ENCODE measurements at regions not wholly inside any gene's neighbourhood (a gene's known extent, or its start where the extent isn't known, plus 50 kb on each side); places are given as distances from the start of the nearest gene placed in this dataset.
A peak's percentile ranks its signal among the peaks of the same experiment; 100 is the strongest.

- DNase-seq (ENCODE audit: low spot score) = no peak
Measured at GRCh38 chr20:9919271-9920014, 80.6 kb upstream of the PAK5 start.

- DNase-seq (ENCODE audit: low spot score) = no peak
Measured at GRCh38 chr20:9918348-9918747, 79.5 kb upstream of the PAK5 start.

- DNase-seq (ENCODE audit: low spot score) = no peak
Measured at GRCh38 chr20:9916761-9917160, 77.9 kb upstream of the PAK5 start.

- peak; percentile 27 for DNase-seq (ENCODE audit: low spot score)
Measured at GRCh38 chr20:9912858-9913434, 74.1 kb upstream of the PAK5 start.

GRCh38 chr20:9912290-9912689, 73.4 kb upstream of the PAK5 start:
- DNase-seq (ENCODE audit: low spot score) = no peak

GRCh38 chr20:9911519-9911918, 72.6 kb upstream of the PAK5 start:
- no peak for DNase-seq (ENCODE audit: low spot score)

- DNase-seq (ENCODE audit: low spot score) = no peak
Measured at GRCh38 chr20:9909167-9909566, 70.3 kb upstream of the PAK5 start.

GRCh38 chr20:9903048-9903655, 64.3 kb upstream of the PAK5 start:
- DNase-seq (ENCODE audit: low spot score) = peak; percentile 6

GRCh38 chr20:9889270-9889981, 50.5 kb upstream of the PAK5 start:
- DNase-seq (ENCODE audit: low spot score) = no peak

Data from germinal center (tissue), 1 donor.